ENCODE measurements at regions not wholly inside any gene's neighbourhood (a gene's known extent, or its start where the extent isn't known, plus 50 kb on each side); places are given as distances from the start of the nearest gene placed in this dataset.

- DNase-seq (ENCODE audit: low read depth, low spot score), result no peak
- no peaks in the 10 kb centered on the region for H3K36me3 ChIP-seq (ENCODE audit: insufficient read depth, insufficient read length, low read length)
- no peak overlapping the region for H3K4me3 ChIP-seq (ENCODE audit: insufficient read length, low read depth)
- no peak overlapping the region for H3K9ac ChIP-seq (ENCODE audit: insufficient read length, low read depth)
- no peaks in the 10 kb centered on the region for H3K27me3 ChIP-seq (ENCODE audit: insufficient read depth, insufficient read length)
- no peak for TF ChIP-seq YY1 (IDR thresholded peaks at IDR 0.05; ENCODE audit: insufficient read depth, insufficient read length)
- TF ChIP-seq SUZ12 (IDR thresholded peaks at IDR 0.05; ENCODE audit: extremely low read depth, insufficient read depth, insufficient read length), result no peak
- no peak for TF ChIP-seq ZNF274 (IDR thresholded peaks at IDR 0.05; ENCODE audit: low read depth, low read length)
- H3K9me3 ChIP-seq (ENCODE audit: insufficient read depth, low read length), result no peaks in the 10 kb centered on the region
- no peaks in the 10 kb centered on the region for H3K4me1 ChIP-seq (ENCODE audit: insufficient read depth, insufficient read length)
Measured at GRCh38 chr6:169165561-169166300, 87.9 kb downstream of the THBS2 start.

GRCh38 chr6:169164986-169165385 is 88.7 kb downstream of the THBS2 start:
- DNase-seq (ENCODE audit: low read depth, low spot score), result no peak
- Histone ChIP-seq H3K4me1 (ENCODE audit: insufficient read depth, insufficient read length) (no peaks in the 10 kb centered on the region), H3K9ac (ENCODE audit: insufficient read length, low read depth) (no peak overlapping the region), H3K27me3 (ENCODE audit: insufficient read depth, insufficient read length) (no peaks in the 10 kb centered on the region), H3K9me3 (ENCODE audit: insufficient read depth, low read length) (no peaks in the 10 kb centered on the region), H3K4me3 (ENCODE audit: insufficient read length, low read depth) (no peak overlapping the region), H3K36me3 (ENCODE audit: insufficient read depth, insufficient read length, low read length) (no peaks in the 10 kb centered on the region)
- no peak for TF ChIP-seq SUZ12 (IDR thresholded peaks at IDR 0.05; ENCODE audit: extremely low read depth, insufficient read depth, insufficient read length)
- TF ChIP-seq ZNF274 (IDR thresholded peaks at IDR 0.05; ENCODE audit: low read depth, low read length), result no peak

GRCh38 chr6:169164451-169164850 is 89.2 kb downstream of the THBS2 start:
- H3K36me3 ChIP-seq (ENCODE audit: insufficient read depth, insufficient read length, low read length), result no peaks in the 10 kb centered on the region
- DNase-seq (ENCODE audit: low read depth, low spot score), result no peak
- no peaks in the 10 kb centered on the region for H3K9me3 ChIP-seq (ENCODE audit: insufficient read depth, low read length)
- H3K9ac ChIP-seq (ENCODE audit: insufficient read length, low read depth), result no peak overlapping the region
- no peaks in the 10 kb centered on the region for H3K4me1 ChIP-seq (ENCODE audit: insufficient read depth, insufficient read length)
- no peak overlapping the region for H3K4me3 ChIP-seq (ENCODE audit: insufficient read length, low read depth)
- H3K27me3 ChIP-seq (ENCODE audit: insufficient read depth, insufficient read length), result no peaks in the 10 kb centered on the region
- no peak for TF ChIP-seq SUZ12 (IDR thresholded peaks at IDR 0.05; ENCODE audit: extremely low read depth, insufficient read depth, insufficient read length)
- no peak for TF ChIP-seq ZNF274 (IDR thresholded peaks at IDR 0.05; ENCODE audit: low read depth, low read length)

- Histone ChIP-seq H3K27me3 (ENCODE audit: insufficient read depth, insufficient read length) (no peaks in the 10 kb centered on the region), H3K9ac (ENCODE audit: insufficient read length, low read depth) (no peak overlapping the region), H3K4me3 (ENCODE audit: insufficient read length, low read depth) (no peak overlapping the region), H3K36me3 (ENCODE audit: insufficient read depth, insufficient read length, low read length) (no peaks in the 10 kb centered on the region), H3K4me1 (ENCODE audit: insufficient read depth, insufficient read length) (no peaks in the 10 kb centered on the region), H3K9me3 (ENCODE audit: insufficient read depth, low read length) (no peaks in the 10 kb centered on the region)
- TF ChIP-seq YY1 (IDR thresholded peaks at IDR 0.05; ENCODE audit: insufficient read depth, insufficient read length), result no peak
- no peak for TF ChIP-seq SUZ12 (IDR thresholded peaks at IDR 0.05; ENCODE audit: extremely low read depth, insufficient read depth, insufficient read length)
- no peak for TF ChIP-seq ZNF274 (IDR thresholded peaks at IDR 0.05; ENCODE audit: low read depth, low read length)
- no peak for DNase-seq (ENCODE audit: low read depth, low spot score)
Measured at GRCh38 chr6:169163411-169163901, 90.2 kb downstream of the THBS2 start.

- H3K4me1 ChIP-seq (ENCODE audit: insufficient read depth, insufficient read length), result no peaks in the 10 kb centered on the region
- no peak for DNase-seq (ENCODE audit: low read depth, low spot score)
- TF ChIP-seq ZNF274 (IDR thresholded peaks at IDR 0.05; ENCODE audit: low read depth, low read length), result no peak
- H3K36me3 ChIP-seq (ENCODE audit: insufficient read depth, insufficient read length, low read length), result no peaks in the 10 kb centered on the region
- H3K9me3 ChIP-seq (ENCODE audit: insufficient read depth, low read length), result no peaks in the 10 kb centered on the region
- no peak overlapping the region for H3K9ac ChIP-seq (ENCODE audit: insufficient read length, low read depth)
- H3K4me3 ChIP-seq (ENCODE audit: insufficient read length, low read depth), result no peak overlapping the region
- no peaks in the 10 kb centered on the region for H3K27me3 ChIP-seq (ENCODE audit: insufficient read depth, insufficient read length)
Measured at GRCh38 chr6:169162752-169163407, 90.8 kb downstream of the THBS2 start.

GRCh38 chr6:169162249-169162648 is 91.4 kb downstream of the THBS2 start:
- H3K36me3 ChIP-seq (ENCODE audit: insufficient read depth, insufficient read length, low read length), result no peaks in the 10 kb centered on the region
- H3K27me3 ChIP-seq (ENCODE audit: insufficient read depth, insufficient read length), result no peaks in the 10 kb centered on the region
- no peak overlapping the region for H3K9ac ChIP-seq (ENCODE audit: insufficient read length, low read depth)
- H3K9me3 ChIP-seq (ENCODE audit: insufficient read depth, low read length), result no peaks in the 10 kb centered on the region
- H3K4me1 ChIP-seq (ENCODE audit: insufficient read depth, insufficient read length), result no peaks in the 10 kb centered on the region
- H3K4me3 ChIP-seq (ENCODE audit: insufficient read length, low read depth), result no peak overlapping the region
- DNase-seq (ENCODE audit: low read depth, low spot score), result no peak
- TF ChIP-seq ZNF274 (IDR thresholded peaks at IDR 0.05; ENCODE audit: low read depth, low read length) (no peak), SUZ12 (IDR thresholded peaks at IDR 0.05; ENCODE audit: extremely low read depth, insufficient read depth, insufficient read length) (no peak), YY1 (IDR thresholded peaks at IDR 0.05; ENCODE audit: insufficient read depth, insufficient read length) (no peak)

- no peaks in the 10 kb centered on the region for H3K9me3 ChIP-seq (ENCODE audit: insufficient read depth, low read length)
- TF ChIP-seq ZNF274 (IDR thresholded peaks at IDR 0.05; ENCODE audit: low read depth, low read length) (no peak), YY1 (IDR thresholded peaks at IDR 0.05; ENCODE audit: insufficient read depth, insufficient read length) (no peak), SUZ12 (IDR thresholded peaks at IDR 0.05; ENCODE audit: extremely low read depth, insufficient read depth, insufficient read length) (no peak)
- no peak overlapping the region for H3K9ac ChIP-seq (ENCODE audit: insufficient read length, low read depth)
- no peaks in the 10 kb centered on the region for H3K27me3 ChIP-seq (ENCODE audit: insufficient read depth, insufficient read length)
- no peaks in the 10 kb centered on the region for H3K36me3 ChIP-seq (ENCODE audit: insufficient read depth, insufficient read length, low read length)
- H3K4me1 ChIP-seq (ENCODE audit: insufficient read depth, insufficient read length), result no peaks in the 10 kb centered on the region
- H3K4me3 ChIP-seq (ENCODE audit: insufficient read length, low read depth), result no peak overlapping the region
- no peak for DNase-seq (ENCODE audit: low read depth, low spot score)
Measured at GRCh38 chr6:169161572-169162167, 92.0 kb downstream of the THBS2 start.
